NCI-H1436 (cell line): ENCODE measurements at regions not wholly inside any gene's neighbourhood (a gene's known extent, or its start where the extent isn't known, plus 50 kb on each side); places are given as distances from the start of the nearest gene placed in this dataset.

Source experiments
- DNase-seq: peaks from one replicate; lab custom pipeline; 2025; lab: John Stamatoyannopoulos, UW

GRCh38 chr2:217654168-217654567, 348.6 kb downstream of the TNS1 start:
- no peak for DNase-seq

GRCh38 chr2:217652761-217653639, 349.8 kb downstream of the TNS1 start:
- no peak for DNase-seq

GRCh38 chr2:217650716-217651360, 352.0 kb downstream of the TNS1 start:
- DNase-seq, result peak; percentile 43

DNA sequence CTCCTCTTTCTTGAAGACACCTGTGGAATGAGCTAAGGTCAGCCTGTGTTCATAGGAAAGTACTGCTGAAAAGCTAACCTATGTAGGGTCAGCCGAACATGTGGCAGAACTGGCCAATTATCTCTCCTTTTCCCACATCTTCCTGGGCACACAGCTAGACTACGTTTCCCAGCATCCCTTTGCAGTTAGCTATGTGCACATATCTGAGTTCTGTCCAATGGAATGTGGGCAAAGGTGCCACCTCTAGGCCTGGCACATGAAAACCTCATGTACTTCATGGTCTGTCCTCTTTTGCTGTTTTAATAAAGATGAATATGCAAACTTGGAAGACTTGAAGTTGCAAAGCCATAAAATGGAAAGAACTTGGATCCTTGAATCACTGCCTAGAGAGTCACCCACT, 352.6 kb downstream of the TNS1 start:
- DNase-seq, result no peak

GRCh38 chr2:217647925-217648324, 354.9 kb downstream of the TNS1 start:
- DNase-seq, result no peak

GRCh38 chr2:217647226-217647625, 355.6 kb downstream of the TNS1 start:
- no peak for DNase-seq

- no peak for DNase-seq
These were observed 356.9 kb downstream of the TNS1 start for GRCh38 chr2:217645896-217646295.

GRCh38 chr2:217643789-217644301, 358.9 kb downstream of the TNS1 start:
- DNase-seq, result no peak

DNA sequence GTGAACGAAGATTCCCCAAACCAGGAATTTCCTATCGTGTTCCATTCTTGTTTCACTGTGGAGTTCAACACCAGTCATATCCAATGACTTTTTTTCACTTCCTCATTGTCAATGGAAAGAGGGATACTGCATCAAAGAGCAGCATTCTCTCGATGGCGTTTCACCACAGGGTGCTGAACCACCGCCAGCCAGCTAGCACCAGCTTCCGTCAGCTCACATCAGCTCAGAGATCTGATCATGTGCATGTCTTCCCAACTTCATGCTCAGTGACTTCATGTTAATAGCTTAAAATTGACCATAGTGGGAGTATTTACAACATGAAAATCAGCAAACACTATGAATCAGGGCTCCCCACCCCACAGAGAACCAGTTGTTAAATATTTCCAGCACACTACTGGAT, 359.9 kb downstream of the TNS1 start:
- no peak for DNase-seq

DNA sequence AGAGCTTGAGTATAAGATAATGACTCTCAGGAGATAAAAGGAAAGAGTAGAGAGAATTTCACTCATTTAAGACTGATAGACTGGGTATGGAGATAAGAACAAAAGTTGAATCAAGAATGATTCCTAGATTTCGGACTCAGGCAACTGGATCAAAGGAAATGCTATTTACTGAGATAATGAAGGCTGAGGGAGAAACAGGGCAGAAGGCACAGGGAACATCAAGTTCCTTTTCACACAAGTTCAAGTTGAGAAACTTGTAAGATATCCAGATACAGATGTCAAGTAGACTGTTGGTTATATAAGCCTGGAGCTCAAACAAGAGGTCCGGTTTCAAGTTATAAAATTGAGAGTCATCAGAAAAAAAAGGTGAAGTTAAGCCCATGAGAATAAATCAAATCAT, 360.8 kb downstream of the TNS1 start:
- DNase-seq, result no peak

- no peak for DNase-seq
These were observed 363.3 kb downstream of the TNS1 start for GRCh38 chr2:217639481-217639880.

GRCh38 chr2:217638533-217638932, 364.3 kb downstream of the TNS1 start:
- no peak for DNase-seq

DNA sequence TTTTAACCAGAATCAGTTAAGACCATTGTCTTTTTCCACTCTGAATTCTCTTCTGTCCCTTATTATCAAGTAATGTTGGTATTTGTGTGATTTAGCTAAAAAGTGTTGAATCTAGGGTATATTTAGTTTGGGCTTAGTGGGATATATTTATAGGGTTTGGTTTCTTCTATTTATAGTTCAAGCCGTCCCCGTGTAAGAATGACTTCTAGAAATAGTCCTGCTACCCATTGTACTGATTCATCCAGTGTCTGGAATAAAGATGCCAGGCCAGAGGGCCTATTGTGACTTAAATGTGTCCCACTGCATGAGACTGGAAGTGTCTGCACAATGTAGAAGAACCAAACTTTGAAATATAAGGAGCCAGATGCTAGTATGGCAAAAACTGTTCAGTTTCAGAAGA, 364.8 kb downstream of the TNS1 start:
- no peak for DNase-seq

DNA sequence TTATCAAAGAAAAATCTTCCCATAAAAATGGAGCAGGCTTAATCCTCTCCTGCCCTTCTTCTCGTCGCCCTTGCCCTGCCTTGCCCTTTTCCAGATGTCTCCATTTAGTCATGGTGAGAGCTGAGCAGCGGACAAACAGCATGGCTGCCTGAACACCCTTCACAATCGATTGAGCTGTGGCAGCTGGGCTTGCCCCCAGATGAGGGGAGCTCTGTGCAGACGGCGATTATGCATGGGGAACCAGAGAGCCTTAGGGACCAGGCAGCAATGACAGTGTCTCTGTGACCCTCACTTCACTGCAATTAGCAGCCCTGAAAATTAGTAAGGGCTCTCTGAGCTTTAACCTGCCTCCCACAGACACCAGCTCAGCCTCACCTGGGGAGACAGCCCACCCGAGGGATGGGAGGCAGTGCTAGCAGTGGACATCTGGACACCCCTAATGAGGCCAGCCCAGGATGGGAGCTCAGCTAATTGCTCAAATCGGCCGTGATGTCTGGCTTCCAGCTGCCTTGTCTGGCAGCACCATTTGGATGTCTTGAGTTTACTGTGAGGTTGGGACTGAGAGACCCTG, 365.7 kb downstream of the TNS1 start:
- DNase-seq, result no peak

DNA sequence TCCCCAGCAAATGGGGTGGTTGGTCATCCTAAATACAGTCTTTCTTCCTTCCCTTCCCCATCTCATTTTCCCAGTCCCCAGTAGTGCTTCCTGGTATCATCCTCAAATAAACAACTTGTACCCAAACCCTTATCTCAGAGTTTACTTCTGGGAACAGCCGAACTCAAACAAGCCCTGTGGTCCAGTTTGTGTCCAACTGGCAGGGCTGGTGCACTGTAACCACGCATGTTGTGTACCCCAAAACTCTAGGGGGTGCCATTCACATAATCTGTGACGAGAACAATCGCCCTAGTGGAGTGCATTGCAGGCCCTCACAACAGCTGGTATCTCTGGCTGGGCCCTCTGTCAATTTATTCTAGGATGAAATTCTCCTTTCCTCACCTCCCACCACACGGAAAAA, 366.2 kb downstream of the TNS1 start:
- no peak for DNase-seq

DNA sequence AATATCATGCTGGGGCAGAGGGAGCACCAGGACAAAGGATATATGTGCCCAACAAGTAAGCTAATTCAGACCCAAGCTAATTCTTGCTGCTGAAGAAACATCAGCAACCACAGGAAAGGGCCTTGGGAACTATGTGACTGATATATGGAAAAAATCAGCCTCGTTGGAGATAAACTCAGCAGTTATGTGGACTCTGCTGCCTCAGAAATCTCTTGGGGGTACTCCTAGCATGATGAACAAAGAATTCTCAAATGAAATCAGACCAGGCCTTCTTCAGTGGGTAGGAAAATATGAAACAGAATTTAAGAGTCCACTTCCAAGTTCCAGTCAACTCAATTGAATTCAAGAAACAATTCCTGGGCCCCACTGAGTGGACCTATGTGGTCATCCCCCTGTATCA, 367.9 kb downstream of the TNS1 start:
- no peak for DNase-seq

DNA sequence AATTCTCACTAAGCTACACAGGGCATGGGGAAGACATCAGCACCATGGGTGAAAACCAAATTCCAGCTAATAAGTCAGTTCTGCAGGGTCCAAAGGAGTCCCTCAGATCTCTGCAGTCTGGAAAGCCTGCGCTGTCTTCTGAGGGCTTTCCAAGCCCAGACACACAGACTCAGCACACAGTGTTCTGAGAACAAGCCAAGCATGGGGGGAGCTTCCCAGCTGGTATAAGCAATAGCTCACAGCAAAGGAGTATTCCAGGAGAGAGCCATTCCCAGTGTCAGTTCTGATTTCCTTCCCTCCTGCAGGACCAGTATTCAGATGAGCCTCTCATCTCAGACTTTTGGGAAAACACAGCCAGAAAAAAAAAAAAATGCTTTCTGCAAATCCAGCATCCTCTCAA, 370.8 kb downstream of the TNS1 start:
- no peak for DNase-seq

- DNase-seq, result no peak
These were observed 371.7 kb downstream of the TNS1 start for GRCh38 chr2:217631115-217631514.

GRCh38 chr2:217629347-217629746, 373.4 kb downstream of the TNS1 start:
- no peak for DNase-seq

DNA sequence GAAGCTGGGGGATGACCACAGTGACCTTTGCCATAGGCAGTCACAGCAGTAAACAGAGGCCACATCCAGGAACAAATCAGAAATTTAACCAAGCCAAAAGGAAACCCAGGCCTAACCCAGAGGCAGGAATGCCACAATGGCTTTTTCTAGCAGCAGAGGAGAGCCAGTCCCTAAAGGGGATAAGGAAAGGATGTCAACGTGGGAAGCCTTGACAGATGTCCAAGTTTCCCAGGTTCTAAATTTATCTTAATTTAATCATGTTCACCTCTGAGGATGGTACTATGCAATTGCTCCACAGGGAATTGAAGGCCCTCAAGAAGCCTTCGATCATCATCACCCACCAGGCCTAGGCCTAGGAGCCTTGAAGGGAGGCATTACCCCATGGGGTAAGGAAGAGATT, 374.7 kb downstream of the TNS1 start:
- no peak for DNase-seq

DNA sequence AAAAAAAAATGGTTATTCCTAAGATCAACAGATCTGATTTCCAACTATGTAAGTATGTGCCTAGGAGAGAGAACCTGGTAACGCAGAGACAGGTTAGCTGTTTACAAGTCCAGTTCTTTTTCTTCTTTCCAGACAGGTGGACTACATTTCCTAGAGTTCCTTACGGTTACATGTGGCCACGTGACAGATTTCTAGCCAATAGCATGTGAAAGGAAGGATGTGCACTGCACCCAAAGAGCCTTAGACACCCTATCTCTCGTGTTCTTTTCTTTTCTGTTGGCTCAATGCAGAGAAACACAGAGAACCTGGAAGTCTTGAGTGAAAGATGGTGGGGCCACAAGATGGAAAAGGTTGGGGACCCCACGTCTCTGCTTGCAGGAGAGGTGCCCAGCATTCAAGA, 375.9 kb downstream of the TNS1 start:
- no peak for DNase-seq

GRCh38 chr2:217625557-217626169, 377.1 kb downstream of the TNS1 start:
- DNase-seq, result no peak
